Neuron (in vitro differentiated cells): ENCODE measurements at regions not wholly inside any gene's neighbourhood (a gene's known extent, or its start where the extent isn't known, plus 50 kb on each side); places are given as distances from the start of the nearest gene placed in this dataset.

ENCODE experiments used
- H2AFZ ChIP-seq: one replicate; pipeline ENCODE4 v1.6.1; 2013; ENCODE audit warnings: low read depth, mild to moderate bottlenecking, inconsistent platforms, low read length, moderate library complexity
- H3K27me3 ChIP-seq: one replicate; pipeline ENCODE4 v1.6.1; 2013; ENCODE audit warnings: low read length; ENCODE audit not compliant: insufficient read depth
- H3K36me3 ChIP-seq: one replicate; pipeline ENCODE4 v1.6.1; 2013; ENCODE audit warnings: low read length; ENCODE audit not compliant: insufficient read depth
- H3K4me1 ChIP-seq: one replicate; pipeline ENCODE4 v1.6.1; 2013; ENCODE audit warnings: low read length; ENCODE audit not compliant: insufficient read depth
- H3K4me3 ChIP-seq: 2 replicates; pipeline ENCODE4 v1.5.1; 2013; ENCODE audit warnings: mild to moderate bottlenecking, low read length, moderate library complexity
- H3K9me3 ChIP-seq: one replicate; pipeline ENCODE4 v1.6.1; 2013; ENCODE audit warnings: low read length

GRCh38 chr1:4024811-4025210 lies 124.7 kb upstream of the C1orf174 start:
- Histone ChIP-seq H3K4me3 (no peak overlapping the region), H2AFZ (no peak overlapping the region), H3K36me3 (no peaks in the 10 kb centered on the region), H3K4me1 (no peaks in the 10 kb centered on the region), H3K9me3 (no peaks in the 10 kb centered on the region), H3K27me3 (peaks cover 3% of the 10 kb centered on the region)

- no peaks in the 10 kb centered on the region for H3K9me3 ChIP-seq
- H2AFZ ChIP-seq = no peak overlapping the region
- no peaks in the 10 kb centered on the region for H3K4me1 ChIP-seq
- H3K36me3 ChIP-seq = no peaks in the 10 kb centered on the region
- H3K4me3 ChIP-seq = no peak overlapping the region
- H3K27me3 ChIP-seq = peaks cover 3% of the 10 kb centered on the region
These were observed 125.7 kb upstream of the C1orf174 start for GRCh38 chr1:4025752-4026151.

DNA sequence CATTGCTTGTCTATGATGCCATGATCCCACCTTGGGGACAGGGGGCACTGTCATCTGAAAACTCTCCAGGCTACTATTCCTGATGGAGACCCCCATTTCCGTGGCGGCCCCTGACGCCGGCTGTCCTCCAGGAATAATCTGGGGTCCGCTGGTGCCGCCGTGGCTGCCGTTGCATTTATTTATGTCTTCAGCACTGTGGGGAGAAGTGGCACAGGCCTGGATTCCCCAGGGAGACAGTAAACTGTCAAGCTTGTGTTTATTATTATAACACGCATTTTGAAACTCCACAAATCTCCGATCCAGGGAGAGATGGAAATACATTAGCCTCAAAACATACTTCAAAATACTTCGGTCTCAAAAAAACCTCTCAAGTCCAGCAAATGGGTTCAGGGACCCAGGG lies 126.9 kb upstream of the C1orf174 start:
- no peaks in the 10 kb centered on the region for H3K9me3 ChIP-seq
- H3K4me3 ChIP-seq = no peak overlapping the region
- H3K36me3 ChIP-seq = no peaks in the 10 kb centered on the region
- H2AFZ ChIP-seq = no peak overlapping the region
- H3K27me3 ChIP-seq = peaks cover 3% of the 10 kb centered on the region
- no peaks in the 10 kb centered on the region for H3K4me1 ChIP-seq

- H3K4me1 ChIP-seq = no peaks in the 10 kb centered on the region
- H2AFZ ChIP-seq = no peak overlapping the region
- no peaks in the 10 kb centered on the region for H3K9me3 ChIP-seq
- no peaks in the 10 kb centered on the region for H3K36me3 ChIP-seq
- peaks cover 3% of the 10 kb centered on the region for H3K27me3 ChIP-seq
- no peak overlapping the region for H3K4me3 ChIP-seq
These were observed 127.5 kb upstream of the C1orf174 start for GRCh38 chr1:4027492-4028138.

GRCh38 chr1:4028139-4028501 lies 128.0 kb upstream of the C1orf174 start:
- Histone ChIP-seq H3K9me3 (no peaks in the 10 kb centered on the region), H3K27me3 (peaks cover 3% of the 10 kb centered on the region), H3K36me3 (no peaks in the 10 kb centered on the region), H2AFZ (no peak overlapping the region), H3K4me3 (no peak overlapping the region), H3K4me1 (no peaks in the 10 kb centered on the region)

GRCh38 chr1:4029376-4029775 lies 129.3 kb upstream of the C1orf174 start:
- H3K9me3 ChIP-seq = no peaks in the 10 kb centered on the region
- H2AFZ ChIP-seq = no peak overlapping the region
- no peaks in the 10 kb centered on the region for H3K36me3 ChIP-seq
- H3K27me3 ChIP-seq = peaks cover 3% of the 10 kb centered on the region
- H3K4me3 ChIP-seq = no peak overlapping the region
- H3K4me1 ChIP-seq = no peaks in the 10 kb centered on the region

DNA sequence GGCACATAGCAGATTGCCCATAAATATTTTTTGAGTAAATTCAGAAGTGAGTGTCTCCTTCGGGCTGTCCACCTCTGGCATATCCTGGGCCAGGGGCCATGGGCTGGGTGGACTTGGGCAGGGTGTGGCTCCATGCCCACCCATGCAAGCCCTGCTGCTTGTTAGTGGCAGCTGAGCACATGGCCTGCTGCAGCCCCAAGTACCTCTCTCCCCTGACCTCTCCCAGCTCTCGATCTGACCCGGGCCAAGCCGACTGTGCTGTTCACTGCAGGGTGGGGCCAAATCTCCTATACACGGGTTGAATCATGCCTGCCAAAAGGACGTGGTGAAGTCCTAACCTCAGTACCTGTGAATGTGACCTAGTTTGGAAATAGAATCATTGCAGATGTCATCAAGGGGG lies 132.5 kb upstream of the C1orf174 start:
- H3K36me3 ChIP-seq = no peaks in the 10 kb centered on the region
- H2AFZ ChIP-seq = no peak overlapping the region
- no peaks in the 10 kb centered on the region for H3K9me3 ChIP-seq
- peaks cover 3% of the 10 kb centered on the region for H3K27me3 ChIP-seq
- H3K4me3 ChIP-seq = no peak overlapping the region
- no peaks in the 10 kb centered on the region for H3K4me1 ChIP-seq

DNA sequence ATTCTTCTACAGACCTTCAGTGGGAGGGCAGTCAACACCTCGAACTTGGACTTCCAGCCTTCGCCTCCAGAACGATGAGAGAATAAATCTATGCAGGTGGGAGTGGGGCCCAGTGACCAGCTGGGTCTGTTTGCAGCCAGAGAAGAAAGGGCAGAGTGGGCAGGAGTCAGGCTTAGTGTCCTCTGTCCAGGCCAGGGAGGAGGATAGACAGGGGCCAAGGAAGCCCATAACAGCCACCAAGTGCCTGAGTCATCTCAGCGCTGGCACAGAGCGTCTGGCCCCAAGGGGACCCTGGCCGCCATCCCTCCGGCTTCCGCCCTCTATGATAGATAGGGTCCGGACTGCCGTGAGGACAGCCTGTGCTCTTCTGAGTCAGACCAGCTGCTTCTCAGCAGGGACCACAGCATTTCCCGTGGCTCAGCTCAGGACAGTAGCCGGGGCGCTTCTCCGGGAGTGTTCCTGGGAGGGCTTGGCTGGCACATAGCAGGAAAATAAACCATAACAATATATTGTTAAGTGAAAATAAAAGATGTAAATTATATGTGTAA lies 133.1 kb upstream of the C1orf174 start:
- H3K36me3 ChIP-seq = no peaks in the 10 kb centered on the region
- H3K4me1 ChIP-seq = no peaks in the 10 kb centered on the region
- H2AFZ ChIP-seq = no peak overlapping the region
- H3K27me3 ChIP-seq = no peaks in the 10 kb centered on the region
- no peak overlapping the region for H3K4me3 ChIP-seq
- no peaks in the 10 kb centered on the region for H3K9me3 ChIP-seq

GRCh38 chr1:4033713-4034112 lies 133.6 kb upstream of the C1orf174 start:
- Histone ChIP-seq H3K9me3 (no peaks in the 10 kb centered on the region), H2AFZ (no peak overlapping the region), H3K36me3 (no peaks in the 10 kb centered on the region), H3K27me3 (no peaks in the 10 kb centered on the region), H3K4me1 (no peaks in the 10 kb centered on the region), H3K4me3 (no peak overlapping the region)

DNA sequence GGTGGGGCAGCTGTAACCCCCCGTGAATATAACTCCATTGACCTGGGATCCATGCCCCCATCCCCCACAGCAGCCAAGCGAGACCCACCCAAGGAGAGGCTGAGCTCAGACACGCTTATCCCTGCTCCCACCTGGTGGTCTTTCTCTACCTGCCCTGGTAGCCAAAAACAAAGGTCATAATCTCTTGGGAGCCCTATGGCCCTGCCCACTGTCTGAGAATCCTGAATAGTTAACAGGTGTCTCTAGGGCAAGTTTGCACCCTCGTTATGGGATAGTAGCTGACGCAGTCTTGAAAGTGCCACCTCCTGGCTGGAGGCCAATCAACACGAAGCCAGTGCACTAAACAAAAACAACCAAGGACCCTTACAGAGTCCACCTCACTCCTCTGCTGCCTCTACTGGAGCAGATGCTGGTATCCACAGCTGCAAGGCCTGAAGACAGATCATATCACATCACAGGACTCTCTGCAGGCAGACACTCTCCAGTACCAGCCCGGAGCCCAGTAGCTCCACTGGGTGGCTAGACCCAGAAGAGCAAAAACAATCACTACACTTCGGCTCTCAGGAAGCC lies 134.3 kb upstream of the C1orf174 start:
- Histone ChIP-seq H3K9me3 (no peaks in the 10 kb centered on the region), H3K27me3 (no peaks in the 10 kb centered on the region), H3K4me3 (no peak overlapping the region), H2AFZ (no peak overlapping the region), H3K36me3 (no peaks in the 10 kb centered on the region), H3K4me1 (no peaks in the 10 kb centered on the region)

DNA sequence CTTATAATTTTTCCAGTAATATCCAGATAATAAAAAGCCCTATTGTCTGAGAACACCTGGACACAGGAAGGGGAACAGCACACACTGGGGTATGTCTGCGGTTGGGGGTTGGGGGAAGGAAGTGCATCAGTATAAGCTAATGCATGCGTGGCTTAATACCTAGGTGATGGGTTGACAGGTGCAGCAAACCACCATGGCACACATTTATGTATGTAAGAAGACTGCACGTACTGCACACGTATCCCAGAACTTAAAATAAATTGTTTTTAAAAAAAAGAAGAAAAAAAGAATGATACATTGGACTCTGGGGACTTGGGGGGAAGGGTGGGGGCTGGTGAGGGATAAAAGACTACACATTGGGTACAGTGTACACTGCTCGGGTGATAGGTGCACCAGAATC lies 144.9 kb upstream of the C1orf174 start:
- no peaks in the 10 kb centered on the region for H3K9me3 ChIP-seq
- no peak overlapping the region for H3K4me3 ChIP-seq
- no peak overlapping the region for H2AFZ ChIP-seq
- H3K27me3 ChIP-seq = peaks cover 11% of the 10 kb centered on the region
- no peaks in the 10 kb centered on the region for H3K4me1 ChIP-seq
- no peaks in the 10 kb centered on the region for H3K36me3 ChIP-seq

- Histone ChIP-seq H3K4me1 (no peaks in the 10 kb centered on the region), H3K27me3 (peaks cover 11% of the 10 kb centered on the region), H3K9me3 (no peaks in the 10 kb centered on the region), H2AFZ (no peak overlapping the region), H3K36me3 (no peaks in the 10 kb centered on the region), H3K4me3 (no peak overlapping the region)
These were observed 145.4 kb upstream of the C1orf174 start for GRCh38 chr1:4045397-4046010.

- Histone ChIP-seq H3K4me1 (no peaks in the 10 kb centered on the region), H3K27me3 (peaks cover 11% of the 10 kb centered on the region), H3K36me3 (no peaks in the 10 kb centered on the region), H2AFZ (no peak overlapping the region), H3K9me3 (no peaks in the 10 kb centered on the region), H3K4me3 (no peak overlapping the region)
These were observed 146.9 kb upstream of the C1orf174 start for GRCh38 chr1:4046836-4047461.
